NCI-H510A (cell line): ENCODE measurements at regions not wholly inside any gene's neighbourhood (a gene's known extent, or its start where the extent isn't known, plus 50 kb on each side); places are given as distances from the start of the nearest gene placed in this dataset.
"Not testable (repeated sequence)": the region's sequence is repeated elsewhere in the genome, so short reads cannot be mapped to it uniquely, and the experiment has no call there.

Experiments
- DNase-seq: peaks from one replicate; lab custom pipeline; 2025; lab: John Stamatoyannopoulos, UW

DNA sequence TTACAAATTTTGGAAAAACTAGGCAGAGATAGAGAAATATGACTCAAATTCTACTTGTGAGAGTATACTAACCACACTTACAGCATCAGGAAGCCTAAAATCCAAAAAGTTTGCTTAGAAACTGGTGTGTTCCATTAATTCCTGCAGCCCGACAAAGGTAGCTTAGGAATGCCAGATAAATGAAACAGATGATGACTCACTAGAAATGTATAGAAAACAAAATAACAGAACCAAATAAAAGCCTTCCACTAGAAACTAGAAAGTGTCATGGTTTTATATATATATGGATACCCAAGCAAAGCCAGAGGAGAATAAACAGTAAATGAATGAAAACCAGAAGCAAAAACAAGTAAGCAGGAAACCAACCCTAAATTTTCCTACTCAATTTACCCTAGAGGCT is 272.2 kb upstream of the PRDM9 start:
- no peak for DNase-seq

DNA sequence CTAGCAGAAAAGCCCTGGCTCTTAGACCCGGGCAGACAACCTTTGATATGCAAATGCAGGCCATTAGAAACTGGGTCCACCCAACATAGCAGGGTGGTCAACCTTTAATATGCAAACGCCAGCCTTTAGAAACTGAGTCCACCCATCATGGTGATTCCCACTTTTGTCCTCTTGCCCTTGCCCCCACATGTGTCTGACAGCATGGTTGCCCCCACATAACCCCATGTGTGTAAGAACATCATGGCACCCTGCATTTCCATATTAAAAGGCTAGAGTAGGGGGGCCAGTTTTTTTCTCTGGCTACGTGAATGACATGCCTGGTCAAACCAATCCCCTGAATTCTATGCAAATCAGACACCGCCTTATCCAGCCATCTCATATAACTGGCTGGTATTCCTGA is 273.2 kb upstream of the PRDM9 start:
- no peak for DNase-seq

DNA sequence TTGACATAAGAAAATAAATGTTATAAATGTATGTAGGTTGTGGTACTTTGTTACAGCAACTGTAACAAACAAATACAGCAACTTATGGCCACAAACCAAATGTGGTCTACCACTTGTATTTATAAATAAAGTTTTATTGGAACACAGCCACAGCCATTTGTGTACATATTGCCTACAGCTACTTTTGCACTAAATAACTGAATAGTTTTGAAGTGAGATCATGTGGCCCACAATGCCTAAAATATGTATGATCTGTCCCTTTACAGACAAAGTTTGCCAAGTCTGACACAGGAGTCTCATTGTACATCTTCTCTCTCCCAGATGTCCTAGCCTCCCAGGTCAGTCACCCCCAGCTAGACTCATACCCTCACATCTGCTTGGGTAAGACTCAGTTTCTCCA is 283.6 kb upstream of the PRDM9 start:
- DNase-seq, result no peak

DNA sequence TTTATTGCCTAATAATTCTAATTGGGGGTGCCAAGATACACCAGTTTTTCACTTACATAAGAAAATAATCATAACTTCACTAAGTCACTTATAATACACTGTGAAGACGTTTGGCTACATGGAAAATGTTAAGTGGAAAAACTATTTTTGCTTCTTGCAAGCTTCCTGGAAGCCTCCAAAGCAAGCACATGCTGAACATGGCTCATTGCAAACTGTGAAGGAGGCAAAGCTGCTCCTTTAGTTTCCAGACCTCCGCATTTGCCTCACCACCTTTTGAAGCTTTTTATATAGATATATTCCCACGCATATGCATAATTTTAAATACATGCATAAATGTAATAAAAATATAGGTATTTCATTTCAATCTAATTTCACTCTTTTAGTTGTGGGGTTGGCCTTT is 285.6 kb upstream of the PRDM9 start:
- DNase-seq, result no peak

DNA sequence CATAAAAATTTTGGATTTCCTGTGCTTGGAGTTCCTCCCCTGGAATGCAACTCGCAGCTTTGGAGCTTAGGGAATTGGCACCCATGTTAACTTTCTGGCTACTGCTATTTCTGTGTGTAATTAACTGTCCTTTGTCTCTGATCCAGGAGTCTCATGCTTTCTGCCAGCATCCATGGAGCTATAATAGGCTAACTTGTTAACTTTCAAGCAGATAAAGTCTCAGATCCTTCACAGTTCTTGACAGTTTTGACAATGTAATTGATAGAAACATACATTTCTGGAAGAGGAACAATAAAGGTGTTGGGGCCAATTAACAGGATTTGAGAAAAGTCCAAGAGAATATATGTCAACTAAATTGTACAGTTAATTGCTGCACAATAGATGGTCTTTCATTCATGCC is 290.2 kb upstream of the PRDM9 start:
- DNase-seq, result no peak

DNA sequence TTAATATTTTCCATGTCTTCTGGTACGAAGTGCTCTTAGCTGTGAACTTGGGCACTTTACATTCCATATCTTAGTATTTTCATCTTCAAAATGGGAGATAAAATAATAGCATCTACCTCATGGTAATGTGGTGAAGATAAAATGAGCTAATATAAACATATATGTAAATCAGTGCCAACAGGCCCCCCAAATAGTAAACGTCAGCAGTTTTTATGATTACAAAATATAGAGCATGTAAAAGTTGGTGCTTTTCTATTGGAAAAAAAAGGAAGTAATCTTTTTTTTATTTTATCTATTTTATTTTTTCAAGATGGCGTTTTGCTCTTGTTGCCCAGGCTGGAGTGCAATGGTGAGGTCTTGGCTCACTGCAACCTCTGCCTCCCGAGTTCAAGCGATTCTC is 291.1 kb upstream of the PRDM9 start:
- no peak for DNase-seq

DNA sequence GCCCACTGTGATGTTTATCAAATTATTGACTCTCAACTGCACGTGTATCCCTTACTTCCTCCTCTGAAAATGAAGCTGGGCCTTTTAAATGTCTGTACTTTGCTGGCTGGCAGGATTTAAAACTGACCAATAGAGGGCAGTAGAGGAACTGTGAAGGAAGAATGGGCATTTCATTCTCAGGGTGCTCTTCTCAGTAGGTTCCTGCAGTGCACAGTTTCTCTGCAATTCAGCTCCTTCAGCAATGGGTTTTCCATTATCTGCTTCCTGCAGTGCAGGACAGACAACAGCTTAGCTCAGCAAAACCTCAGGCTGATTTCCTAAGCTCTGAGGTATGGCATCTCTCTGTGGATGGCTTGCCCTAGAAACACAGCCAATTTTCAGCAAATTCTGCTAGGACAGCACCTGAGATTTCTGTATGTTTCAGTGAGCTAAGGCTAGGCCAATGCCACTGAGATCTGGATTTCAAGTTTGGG is 298.4 kb upstream of the PRDM9 start:
- DNase-seq, result peak; percentile 35

DNA sequence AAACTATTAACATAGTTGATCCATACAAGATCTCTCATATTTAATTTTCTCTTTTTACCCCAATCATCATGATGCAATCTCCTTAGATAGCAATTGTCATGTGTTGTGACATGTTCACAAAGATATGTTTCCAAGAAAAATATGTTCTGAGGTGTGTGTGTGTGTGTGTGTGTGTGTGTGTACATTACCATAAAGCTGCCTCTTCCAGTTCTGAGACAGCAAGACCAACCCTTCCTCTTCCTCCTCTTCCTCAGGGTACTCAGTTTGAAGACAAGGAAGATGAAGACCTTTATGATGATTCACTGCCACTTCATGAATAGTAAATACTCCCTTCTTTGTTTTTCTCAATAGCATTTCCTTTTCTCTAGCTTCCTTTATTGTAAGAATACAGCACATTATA is 303.3 kb upstream of the PRDM9 start:
- no peak for DNase-seq

DNA sequence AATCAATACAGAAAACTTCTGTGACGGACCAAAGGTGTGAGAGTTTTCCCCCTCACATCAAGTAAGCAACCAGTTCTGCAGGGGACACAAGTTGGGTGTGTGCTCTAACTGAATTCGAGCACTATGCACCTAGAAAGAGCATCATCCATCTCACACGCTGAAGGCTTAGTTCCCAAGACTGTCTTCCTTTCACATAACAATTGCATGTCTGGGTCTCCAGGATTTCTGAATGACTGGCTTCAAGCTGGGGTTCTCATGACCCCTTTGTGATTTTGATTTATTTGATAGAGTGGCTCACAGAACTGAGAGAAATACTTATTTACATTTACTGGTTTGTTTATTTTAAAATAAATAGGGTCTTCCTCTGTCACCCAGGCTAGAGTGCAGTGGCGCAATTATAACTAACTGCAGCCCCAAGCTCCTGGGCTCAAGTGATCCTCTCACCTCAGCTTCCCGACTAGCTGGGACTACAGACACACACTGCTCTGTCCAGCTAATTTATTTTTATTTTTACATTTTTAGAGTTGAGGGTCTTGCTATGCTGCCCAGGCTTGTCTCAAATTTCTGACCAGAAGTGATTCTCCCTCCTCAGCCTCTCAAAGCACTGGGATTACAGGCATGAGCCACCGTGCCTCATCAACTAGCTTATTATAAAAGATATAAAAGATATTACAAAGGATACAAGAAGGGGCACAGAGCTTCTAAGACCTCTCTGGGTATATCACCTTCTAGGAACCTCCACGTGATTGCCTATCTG is 316.7 kb upstream of the CDH12 start:
- DNase-seq, result no peak

DNA sequence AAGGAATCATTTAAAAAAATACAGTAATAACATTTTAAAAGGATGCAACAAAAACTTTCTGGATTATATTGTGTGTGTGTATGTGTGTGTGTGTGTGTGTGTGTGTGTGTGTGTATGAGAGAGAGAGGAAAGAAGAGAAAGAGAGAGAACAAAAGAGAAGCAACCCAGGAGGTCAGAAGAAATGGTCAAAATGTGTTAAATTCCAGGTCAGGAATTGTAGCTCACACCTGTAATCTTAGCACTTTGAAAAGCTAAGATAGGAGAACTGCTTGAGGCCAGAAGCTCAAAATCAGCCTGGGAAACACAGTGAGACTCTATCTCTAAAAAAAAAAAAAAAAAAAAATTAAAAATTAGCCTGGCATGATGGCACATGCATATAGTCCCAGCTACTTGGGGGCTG is 311.8 kb upstream of the CDH12 start:
- DNase-seq, result no peak

DNA sequence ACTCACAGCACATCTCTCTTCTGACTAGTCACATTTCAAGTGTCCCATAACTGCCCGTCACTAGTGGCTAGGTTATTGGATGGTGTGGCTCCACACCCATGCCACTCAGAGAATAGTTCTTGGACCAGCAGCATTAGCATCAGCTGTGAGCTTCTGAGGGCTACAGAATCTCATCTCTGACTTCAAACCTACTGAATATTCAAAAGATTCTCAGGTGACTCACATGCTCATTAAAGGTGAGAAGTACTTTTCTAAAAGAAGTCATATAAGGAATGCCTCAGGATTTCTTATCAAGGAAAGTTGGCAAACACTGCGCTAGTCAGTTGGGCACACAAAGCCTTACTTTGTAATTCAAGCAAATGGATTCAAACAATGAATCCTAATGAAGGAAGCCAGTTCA is 305.0 kb upstream of the CDH12 start:
- DNase-seq, result no peak

DNA sequence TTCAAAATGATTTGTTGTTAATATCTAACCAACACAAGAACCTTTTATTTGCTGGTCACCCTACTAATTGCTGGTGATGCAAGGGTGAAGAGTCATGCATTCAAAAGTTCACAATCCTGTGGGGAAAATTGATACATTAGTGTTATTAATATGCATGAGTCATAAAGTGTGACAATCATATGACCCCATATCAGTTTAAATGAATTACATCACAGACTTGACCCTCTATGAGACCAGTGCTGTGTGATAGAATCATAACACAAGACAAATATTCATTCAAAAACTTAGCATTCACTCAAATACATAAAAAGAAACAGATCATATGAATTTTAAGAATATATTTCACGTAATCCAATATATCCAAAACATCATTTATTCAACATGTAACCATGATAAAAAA is 304.6 kb upstream of the CDH12 start:
- DNase-seq, result no peak

DNA sequence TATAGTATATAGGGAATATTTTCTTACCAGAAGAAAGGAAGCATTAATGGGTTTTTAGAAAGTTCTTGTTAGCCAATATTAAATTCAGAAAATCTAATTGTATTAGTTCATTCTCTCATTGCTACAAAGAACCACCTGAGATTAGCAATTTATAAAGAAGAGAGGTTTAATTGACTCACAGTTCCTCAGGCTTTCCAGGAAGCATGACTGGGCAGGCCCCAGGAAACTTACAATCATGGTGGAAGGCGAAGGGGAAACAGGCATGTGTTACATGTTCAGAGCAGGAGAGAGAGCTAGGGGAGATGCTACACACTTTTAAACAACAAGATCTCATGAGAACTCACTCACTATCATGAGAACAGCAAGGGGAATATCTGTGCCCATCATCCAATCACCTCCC is 304.0 kb upstream of the CDH12 start:
- no peak for DNase-seq

DNA sequence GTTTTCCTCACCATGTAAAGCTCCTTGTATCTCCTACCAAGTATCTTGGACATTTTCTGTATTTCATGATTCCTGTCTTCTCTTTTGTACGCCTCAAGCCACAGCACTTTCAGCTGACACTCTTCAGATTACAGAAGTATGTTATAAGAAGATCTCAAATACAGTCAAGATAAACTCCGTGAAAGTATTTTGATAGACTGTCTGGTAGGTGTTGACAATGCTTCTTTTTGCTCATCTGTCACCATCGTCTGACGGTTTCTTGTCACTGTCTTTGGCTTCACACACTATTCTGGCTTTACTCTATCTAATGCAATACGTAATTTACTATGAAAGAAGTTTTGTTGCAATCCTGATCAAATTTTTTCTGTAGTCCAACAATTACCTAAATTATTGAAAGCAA is 294.5 kb upstream of the CDH12 start:
- no peak for DNase-seq

DNA sequence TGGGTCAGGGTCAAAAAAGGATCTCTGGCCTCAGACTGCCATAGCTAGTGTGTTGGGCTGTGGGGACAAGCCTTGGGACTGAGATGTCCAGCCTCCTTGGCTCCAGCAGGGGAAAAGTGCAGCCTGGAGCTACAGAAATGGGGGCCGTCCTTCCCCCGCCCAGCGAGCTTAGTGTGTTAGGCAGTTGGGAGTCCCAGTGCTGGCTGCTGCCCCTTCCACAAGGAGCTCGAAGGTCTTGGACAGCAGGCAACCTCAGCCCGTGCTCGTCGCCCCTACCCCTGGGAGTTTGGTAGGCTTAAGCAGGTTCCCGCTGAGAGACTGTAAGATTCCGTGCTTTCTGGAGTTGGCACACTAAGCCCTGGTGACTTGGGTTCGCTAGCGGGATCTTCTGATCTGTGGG is 293.0 kb upstream of the CDH12 start:
- no peak for DNase-seq

DNA sequence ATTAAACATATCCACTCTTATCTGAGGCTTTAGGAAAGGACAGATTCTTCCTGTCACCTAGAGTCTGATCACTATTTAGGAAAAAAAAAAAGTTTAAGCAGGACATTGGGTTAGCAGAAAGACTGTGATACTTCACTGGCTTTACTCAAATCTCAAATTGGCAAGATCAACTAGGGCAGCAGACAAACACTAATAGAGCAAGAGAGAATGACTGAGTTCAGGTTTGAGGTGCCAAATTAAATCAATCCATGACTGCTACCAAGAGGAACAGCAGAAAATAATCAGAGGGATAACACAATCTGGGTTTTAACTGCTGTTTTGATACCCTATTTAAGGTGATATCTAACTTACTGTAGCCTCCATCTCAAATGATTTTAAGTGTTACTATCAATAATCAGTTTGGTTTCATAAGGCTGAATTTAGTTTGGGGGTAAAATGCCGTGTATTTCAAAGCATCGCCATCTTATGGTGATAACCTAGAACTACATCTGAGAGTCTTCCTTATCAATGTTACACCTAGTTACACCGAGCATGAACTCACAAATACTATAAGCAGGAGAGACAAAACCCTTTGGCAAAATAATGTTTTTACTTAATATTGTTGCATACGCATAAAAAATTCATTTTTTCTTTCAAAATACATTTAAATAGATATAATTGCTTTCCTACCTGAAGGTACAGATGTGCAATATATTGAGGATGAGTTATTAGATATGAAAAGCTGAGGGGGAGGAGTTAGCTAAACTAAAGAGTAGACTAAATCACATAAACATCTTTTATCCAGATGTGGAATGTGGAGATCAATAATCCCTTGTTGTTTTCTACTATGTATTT is 286.4 kb upstream of the CDH12 start:
- no peak for DNase-seq

DNA sequence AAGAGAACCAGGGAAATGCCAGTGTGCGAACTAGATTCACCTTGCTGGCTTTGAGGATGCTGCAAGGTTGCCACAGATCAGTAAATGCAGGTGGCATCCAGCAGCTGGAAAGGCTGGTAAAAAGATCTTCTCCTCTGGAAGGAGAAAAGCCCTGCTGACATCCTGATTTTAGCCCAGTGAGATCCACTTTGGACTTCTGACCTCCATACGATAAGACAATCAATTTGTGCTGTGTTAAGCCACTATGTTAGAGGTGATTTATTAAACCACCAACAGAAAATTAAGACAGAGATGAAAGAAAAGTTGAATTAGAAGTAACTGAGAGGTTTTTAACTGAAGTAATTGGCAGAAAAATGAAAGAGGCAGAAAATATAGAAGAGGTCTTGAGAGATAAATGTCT is 283.8 kb upstream of the CDH12 start:
- no peak for DNase-seq

DNA sequence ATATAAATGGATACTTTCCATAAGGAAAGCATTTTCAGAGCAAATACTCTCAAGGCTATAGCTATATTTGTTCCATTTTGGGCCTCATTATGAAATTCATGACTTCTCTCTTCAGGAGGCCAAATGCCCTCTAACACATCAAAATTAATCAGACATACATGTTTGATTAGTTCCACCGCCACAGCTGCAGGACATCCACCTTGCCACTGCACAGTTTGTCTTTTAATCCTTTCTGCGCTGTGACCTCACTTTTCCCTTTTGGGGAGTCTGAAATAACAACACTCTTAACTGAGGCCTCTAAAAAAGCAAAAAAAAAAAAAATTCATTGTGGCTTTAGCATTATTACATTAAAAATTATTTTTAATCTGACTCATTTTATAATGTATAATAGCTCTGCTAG is 279.1 kb upstream of the CDH12 start:
- no peak for DNase-seq

DNA sequence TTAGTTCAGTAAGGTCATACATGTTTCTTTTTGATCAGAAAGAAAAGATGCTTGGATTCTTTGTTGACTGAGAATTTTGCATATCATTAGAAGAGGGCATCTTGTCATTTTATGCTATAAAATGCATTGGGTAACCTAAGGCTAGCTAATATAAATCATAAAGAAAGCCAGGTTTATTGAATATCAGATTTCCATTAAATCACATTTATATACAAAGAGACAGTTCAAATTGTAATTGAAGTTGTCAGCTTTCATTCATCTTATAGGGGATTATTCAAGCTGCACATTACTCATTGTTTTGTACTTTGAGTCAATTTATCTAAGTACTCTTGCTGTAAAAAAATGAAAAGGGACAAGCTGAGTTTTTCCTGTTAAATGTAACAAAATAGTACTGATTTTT is 259.1 kb upstream of the CDH12 start:
- DNase-seq, result no peak

DNA sequence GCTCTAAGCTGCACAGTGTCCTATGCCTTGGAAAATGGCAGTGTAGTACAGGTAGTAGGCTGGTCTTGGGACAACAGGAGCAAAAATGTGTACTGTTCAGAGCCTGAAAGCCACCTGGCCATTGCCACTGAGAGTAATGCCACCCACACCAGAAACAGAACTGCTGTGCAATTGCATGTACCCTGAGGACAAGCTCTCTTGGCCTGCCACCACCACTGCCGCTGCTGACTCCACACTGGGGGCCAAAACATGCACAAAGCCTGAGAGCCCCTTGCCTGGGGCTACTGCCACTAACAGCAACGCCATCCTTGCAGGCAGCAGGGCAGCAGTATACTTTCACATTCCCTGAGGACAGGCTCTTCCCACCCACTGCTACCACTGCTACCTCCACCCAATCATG is 251.9 kb upstream of the CDH12 start:
- no peak for DNase-seq

DNA sequence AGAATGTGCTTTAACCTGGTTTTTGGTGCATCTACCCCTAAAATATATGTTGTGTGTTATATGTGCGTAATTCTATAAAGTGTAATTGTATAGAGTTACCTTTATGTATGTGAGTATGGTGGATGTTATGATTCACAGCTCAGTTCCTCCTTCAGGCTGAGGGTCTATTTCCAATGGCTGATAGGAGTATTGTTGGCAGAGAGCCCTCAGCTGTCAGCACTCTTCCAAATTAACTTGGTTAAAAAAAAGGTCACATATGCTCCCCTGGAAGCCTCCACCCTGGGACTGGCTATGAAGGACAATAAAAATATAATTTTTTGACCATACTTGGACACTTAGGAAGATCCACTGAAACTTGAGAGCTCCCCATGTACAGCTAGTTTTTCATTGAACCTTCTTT is 250.4 kb upstream of the CDH12 start:
- no peak for DNase-seq

DNA sequence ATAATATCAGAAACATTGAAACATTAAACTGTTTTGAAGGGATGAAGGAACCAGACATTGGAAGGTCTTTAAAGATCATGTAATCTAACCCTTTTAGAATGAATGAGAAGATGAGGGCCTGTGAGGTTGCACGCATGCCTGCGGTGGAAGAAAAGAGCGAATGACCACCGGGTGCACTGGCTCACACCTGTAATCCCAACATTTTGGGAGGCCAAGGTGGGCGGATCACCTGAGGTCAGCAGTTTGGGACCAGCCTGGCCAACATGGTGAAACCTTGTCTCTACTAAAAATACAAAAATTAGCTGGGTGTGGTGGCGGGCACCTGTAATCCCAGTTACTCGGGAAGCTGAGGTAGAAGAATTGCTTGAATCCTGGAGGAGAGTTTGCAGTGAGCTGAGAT is 242.3 kb upstream of the CDH12 start:
- not testable (repeated sequence) for DNase-seq

DNA sequence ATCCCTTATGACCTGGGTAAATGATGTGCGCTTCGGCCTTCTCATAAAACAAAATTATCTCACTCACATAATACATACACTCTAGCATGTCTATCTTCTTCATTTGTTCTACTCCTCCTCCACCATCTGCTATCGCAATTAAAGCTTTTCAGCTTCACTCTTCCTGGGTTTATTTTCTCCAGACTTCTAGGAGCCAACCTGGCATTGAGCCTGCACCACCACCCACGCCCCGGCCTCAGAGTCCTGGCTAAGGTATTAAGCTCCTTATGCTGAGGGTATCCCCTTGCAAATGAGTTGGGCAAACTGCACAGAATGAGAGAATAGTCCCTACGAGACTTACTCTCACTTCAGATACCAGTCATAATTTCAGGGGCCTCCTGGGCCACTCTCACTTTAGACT is 236.1 kb upstream of the CDH12 start:
- no peak for DNase-seq

DNA sequence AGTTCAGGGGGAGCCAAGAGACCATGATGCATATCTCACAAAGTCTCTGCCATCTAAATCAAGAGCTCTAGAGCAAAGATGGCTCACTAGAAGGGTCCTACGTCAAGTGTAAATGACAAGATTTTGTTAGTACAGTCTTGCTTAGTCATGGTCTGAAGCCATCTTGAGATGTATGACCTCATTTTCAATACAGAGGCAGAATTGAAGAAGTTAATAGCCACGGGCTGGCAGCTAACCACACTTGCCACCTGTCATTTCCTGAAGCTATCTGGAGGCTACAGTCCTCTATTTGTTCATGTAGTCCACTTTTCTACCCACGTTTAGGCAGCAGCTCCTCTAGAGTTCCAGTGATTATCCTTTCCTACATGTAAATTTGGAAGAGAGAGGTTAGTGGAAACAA is 231.7 kb upstream of the CDH12 start:
- peak; percentile 20 for DNase-seq
